T-helper 17 cell (primary cell): ENCODE measurements at regions not wholly inside any gene's neighbourhood (a gene's known extent, or its start where the extent isn't known, plus 50 kb on each side); places are given as distances from the start of the nearest gene placed in this dataset.
"Not testable (repeated sequence)": the region's sequence is repeated elsewhere in the genome, so short reads cannot be mapped to it uniquely, and the experiment has no call there.

Source experiments
- ATAC-seq: fragments of 150-1000 bp; cut with Tn5 transposase; 2 replicates; pipeline ENCODE4 v1.10.0; 2021; ENCODE audit warnings: mild to moderate bottlenecking, moderate library complexity
- DNase-seq, 3 donors: peaks; one replicate each; pipeline versions ENCODE4 v3.0.0 to v3.0.0-alpha.2; 2020 to 2021
- H3K9me3 ChIP-seq: one replicate; pipeline ENCODE4 v1.7.0; 2013; ENCODE audit warnings: low read length, mild to moderate bottlenecking; ENCODE audit not compliant: control insufficient read depth, poor library complexity, severe bottlenecking
- H3K27ac Mint-ChIP-seq: one replicate; pipeline ENCODE4 v1.8.0; 2022; ENCODE audit warnings: mild to moderate bottlenecking, moderate library complexity, mixed read lengths
- H3K27me3 Mint-ChIP-seq: one replicate; pipeline ENCODE4 v1.8.0; 2022; ENCODE audit warnings: mixed read lengths
- H3K36me3 Mint-ChIP-seq: one replicate; pipeline ENCODE4 v1.8.0; 2022; ENCODE audit warnings: low read depth, mixed read lengths
- H3K4me1 Mint-ChIP-seq: one replicate; pipeline ENCODE4 v1.8.0; 2022; ENCODE audit warnings: mild to moderate bottlenecking, mixed read lengths
- H3K4me3 Mint-ChIP-seq: one replicate; pipeline ENCODE4 v1.8.0; 2022; ENCODE audit warnings: mild to moderate bottlenecking, moderate library complexity, mixed read lengths

DNA sequence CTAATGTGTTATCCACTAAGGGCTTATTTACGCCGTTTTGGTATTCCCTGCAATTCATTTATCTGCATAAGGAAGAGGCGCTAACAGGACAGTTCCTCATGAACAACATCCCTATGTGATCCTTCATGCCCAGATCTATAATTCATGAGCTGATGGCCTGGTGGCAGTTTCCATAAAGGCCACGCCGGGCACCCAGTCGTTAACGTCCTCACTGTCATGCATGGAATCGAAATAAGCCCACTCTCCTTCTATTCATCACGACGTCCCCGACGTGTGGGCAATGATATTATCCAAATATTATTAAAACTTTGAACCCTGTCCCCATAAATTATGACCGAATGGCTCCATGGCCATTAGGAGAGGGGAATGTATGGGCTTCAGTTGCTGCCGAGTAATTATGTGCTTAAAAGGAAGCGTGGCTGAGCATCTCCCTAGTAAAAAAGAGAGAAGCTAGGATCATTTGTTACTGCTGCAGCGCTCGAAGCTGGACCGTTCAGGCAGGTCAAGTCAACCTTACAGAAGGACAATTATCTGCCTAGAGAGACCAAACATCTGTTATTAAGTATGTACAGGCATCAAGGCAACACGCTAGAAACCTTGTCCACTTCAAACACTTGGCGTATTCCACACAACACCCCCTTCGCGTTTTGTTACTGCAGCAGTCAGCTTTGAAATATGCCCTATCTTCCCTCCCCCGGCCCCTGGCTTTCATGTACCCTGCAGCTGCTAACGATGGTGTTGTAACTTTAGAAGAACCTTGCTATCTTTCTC lies 94.0 kb upstream of the SALL1 start:
- Mint-ChIP-seq H3K27me3 (no peaks in the 10 kb centered on the region), H3K36me3 (no peaks in the 10 kb centered on the region), H3K4me3 (no peak overlapping the region), H3K4me1 (no peaks in the 10 kb centered on the region), H3K27ac (no peak overlapping the region)
- H3K9me3 ChIP-seq, result no peaks in the 10 kb centered on the region
- no peak for DNase-seq
- no peak for ATAC-seq

DNA sequence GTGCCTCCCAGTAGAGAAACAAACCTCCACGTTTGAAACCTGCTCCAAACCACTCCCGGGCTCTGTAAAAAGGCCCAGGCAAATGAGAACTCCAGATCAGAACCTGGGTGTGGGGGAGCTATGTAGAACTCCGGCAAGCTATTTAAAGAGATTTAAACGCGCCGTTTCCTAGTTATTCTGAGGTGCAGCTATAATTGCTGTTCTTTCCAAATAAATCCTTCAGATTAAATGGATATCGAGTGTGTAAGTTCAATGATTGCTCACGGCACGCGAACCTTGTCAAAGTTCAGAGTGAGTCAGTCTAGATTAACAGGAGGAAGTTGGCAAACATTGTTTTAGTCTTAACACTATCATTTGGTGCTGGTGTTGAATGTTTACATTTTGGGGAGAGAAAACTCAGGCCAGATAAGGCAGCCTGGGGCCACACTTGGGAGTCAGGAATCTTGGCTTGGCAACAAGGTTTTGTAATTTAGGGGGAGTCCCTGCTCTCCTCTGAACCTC lies 92.9 kb upstream of the SALL1 start:
- Mint-ChIP-seq H3K36me3 (no peaks in the 10 kb centered on the region), H3K4me1 (no peaks in the 10 kb centered on the region), H3K27ac (no peak overlapping the region), H3K27me3 (no peaks in the 10 kb centered on the region), H3K4me3 (no peak overlapping the region)
- no peaks in the 10 kb centered on the region for H3K9me3 ChIP-seq
- DNase-seq (no peak), ATAC-seq (no peak)

DNA sequence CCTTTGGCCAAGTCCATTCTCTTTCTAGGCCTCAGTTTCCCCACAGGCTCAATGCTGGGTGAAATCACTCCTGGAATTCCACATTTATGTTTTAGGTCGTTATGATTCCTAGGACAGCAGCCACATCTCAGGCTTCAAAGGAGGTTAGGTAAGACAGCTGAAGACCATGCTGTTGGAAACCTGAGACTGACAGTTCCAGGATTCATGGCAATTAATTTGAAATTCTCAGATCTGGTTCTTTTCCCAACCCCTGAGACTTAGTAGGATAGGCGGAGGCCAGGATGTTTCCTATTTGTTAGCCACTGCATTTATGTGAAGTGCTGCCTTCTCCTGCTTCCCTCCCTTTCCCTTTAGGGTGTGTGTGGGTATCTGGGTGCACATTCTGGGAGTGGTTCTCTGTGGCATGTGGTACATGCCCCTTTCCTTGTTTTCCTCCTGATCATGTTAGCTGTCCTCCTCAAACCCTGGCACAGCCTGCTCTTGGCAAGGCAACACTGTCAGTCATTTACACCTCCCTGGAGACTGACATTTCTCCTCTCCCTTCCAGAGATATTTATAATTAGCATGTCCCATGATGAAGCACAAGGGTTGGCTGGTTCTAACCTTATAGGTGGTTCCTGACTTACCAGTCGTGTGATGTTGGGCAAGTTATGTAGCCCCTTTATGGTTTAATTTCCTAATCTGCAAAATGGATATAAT lies 91.4 kb upstream of the SALL1 start:
- Mint-ChIP-seq H3K36me3 (no peaks in the 10 kb centered on the region), H3K4me1 (no peaks in the 10 kb centered on the region), H3K27ac (no peak overlapping the region), H3K4me3 (no peak overlapping the region), H3K27me3 (no peaks in the 10 kb centered on the region)
- no peaks in the 10 kb centered on the region for H3K9me3 ChIP-seq
- ATAC-seq (no peak), DNase-seq (no peak)

DNA sequence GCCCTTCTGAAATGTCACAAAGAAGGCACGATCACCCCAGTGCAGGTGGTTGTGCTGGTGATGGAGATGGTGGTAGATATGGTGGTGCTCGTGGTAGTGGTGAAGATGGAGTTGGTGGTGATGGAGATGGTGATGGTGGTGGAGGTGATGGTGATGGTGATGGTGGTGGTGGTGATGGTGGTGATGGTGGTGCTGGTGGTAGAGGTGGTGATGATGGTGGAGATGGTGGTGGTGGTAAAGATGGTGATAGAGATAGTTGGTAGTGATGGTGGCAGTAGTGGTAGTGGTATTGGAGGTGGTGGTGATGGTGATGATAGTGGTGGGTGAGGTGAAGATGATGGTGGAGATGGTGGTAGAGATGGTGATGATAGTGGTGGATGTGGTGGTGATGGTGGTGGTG lies 88.1 kb upstream of the SALL1 start:
- no peaks in the 10 kb centered on the region for H3K9me3 ChIP-seq
- Mint-ChIP-seq H3K27me3 (no peaks in the 10 kb centered on the region), H3K36me3 (no peaks in the 10 kb centered on the region), H3K4me3 (no peak overlapping the region), H3K4me1 (no peaks in the 10 kb centered on the region), H3K27ac (no peak overlapping the region)
- DNase-seq, result no peak
- ATAC-seq, result no peak

DNA sequence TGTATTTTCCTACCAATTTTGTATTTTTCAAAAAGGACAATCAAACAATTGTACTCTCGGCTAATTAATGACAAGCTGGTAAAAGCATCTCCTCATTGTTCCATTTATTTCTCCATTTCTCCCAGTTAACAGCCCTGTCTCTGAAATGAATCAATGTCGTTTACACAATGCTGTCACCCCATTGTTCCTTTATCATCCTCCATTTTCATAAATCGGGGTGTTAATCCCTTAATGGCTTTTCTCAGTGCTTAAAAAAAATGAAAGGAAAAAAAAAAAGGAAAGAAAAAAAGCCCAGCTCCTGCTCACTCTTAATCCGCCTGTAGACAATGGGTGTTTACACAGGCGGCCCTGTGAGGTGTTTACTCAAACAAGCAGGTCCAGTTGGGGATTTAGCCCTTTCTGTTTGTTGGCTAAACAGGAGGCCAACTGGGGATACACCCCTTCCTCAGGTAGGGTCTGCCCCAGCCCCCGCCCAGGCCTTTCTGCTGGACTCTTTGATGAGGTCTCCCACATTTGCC lies 86.8 kb upstream of the SALL1 start:
- no peaks in the 10 kb centered on the region for H3K27me3 Mint-ChIP-seq

DNA sequence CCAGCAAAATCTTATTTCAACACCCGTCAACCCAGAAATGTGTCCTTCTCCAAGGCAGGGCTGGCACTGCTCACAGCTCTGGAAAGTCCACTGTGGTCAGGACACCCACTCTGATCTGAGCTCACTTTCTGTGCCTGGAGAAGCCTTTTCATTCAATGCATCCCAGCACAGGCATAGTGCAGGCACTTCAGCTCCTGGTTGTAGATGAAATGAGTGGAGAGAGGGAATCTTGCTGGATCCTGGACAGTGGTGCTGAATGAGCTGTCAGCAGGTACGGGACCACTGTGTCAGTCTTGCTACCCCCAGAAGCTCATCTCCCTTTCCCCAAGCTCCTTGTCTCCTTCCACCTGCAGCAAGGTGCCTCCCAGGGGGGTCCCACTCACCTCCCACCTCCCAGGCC lies 86.1 kb upstream of the SALL1 start:
- Mint-ChIP-seq H3K4me3 (no peak overlapping the region), H3K27ac (no peak overlapping the region), H3K36me3 (no peaks in the 10 kb centered on the region), H3K27me3 (no peaks in the 10 kb centered on the region), H3K4me1 (no peaks in the 10 kb centered on the region)
- ATAC-seq, result no peak
- H3K9me3 ChIP-seq, result no peaks in the 10 kb centered on the region
- DNase-seq, result no peak

More for the DNA sequence above, 86.8 kb upstream of the SALL1 start:
- no peaks in the 10 kb centered on the region for H3K9me3 ChIP-seq
- Mint-ChIP-seq H3K4me1 (no peaks in the 10 kb centered on the region), H3K27ac (no peak overlapping the region), H3K4me3 (no peak overlapping the region), H3K36me3 (no peaks in the 10 kb centered on the region)
- ATAC-seq, result no peak
- DNase-seq, result no peak

DNA sequence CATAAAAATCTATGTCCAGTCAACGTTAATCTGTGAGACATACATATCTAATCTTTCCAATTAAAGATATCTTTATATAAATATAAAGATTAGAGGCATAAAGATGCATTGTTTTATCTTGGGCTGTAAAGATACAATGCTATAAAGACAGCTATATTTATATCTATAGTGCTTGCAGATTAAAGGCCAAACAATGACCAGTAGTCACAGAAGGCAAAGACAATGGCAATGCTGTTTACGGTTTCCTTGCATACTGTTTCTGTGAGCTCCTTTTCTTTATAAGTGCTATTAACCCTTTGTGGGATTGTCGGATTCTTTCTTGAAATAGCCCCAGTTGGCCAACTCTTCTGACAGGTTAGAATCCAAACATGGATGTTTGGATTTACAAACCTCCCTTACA lies 85.5 kb upstream of the SALL1 start:
- Mint-ChIP-seq H3K27me3 (no peaks in the 10 kb centered on the region), H3K4me3 (no peak overlapping the region), H3K4me1 (no peaks in the 10 kb centered on the region), H3K36me3 (no peaks in the 10 kb centered on the region), H3K27ac (no peak overlapping the region)
- H3K9me3 ChIP-seq, result no peaks in the 10 kb centered on the region
- DNase-seq (no peak), ATAC-seq (no peak)

DNA sequence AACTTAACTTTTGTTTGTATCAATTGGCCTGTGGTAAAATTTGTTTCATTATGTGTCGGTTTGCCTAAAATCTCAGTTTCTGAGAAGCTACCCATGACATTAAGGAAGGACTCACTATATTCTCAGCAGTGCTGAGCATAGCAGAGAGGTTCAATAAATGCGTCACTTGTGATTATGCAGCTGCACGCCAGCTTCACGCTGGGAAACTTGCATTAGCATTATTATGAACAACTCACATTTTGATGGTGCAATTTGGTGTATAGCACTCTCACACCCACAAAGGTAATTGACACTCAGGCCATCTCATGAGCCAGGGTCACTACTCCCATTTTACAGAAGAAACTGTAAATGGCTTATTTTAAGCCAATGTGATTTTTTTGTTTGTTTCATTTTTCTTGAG lies 80.6 kb upstream of the SALL1 start:
- H3K4me1 Mint-ChIP-seq, result no peaks in the 10 kb centered on the region
- no peak overlapping the region for H3K27ac Mint-ChIP-seq

DNA sequence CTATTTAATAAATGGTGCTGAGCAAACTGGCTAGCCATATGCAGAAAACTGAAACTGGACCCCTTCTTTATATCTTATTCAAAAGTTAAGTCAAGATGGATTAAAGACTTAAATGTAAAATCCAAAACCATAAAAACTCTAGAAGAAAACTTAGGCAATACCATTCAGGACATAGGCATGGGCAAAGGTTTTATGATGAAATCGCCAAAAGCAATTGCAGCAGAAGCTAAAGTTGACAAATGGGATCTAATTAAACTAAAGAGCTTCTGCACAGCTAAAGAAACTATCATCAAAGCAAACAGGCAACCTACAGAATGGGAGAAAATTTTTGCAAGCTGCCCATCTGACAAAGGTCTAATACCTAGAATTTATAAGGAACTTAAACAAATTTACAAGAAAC lies 79.0 kb upstream of the SALL1 start:
- not testable (repeated sequence) for H3K4me1 Mint-ChIP-seq, ATAC-seq, H3K9me3 ChIP-seq, H3K27ac Mint-ChIP-seq, H3K27me3 Mint-ChIP-seq, H3K36me3 Mint-ChIP-seq, DNase-seq, H3K4me3 Mint-ChIP-seq

More for the DNA sequence above, 80.6 kb upstream of the SALL1 start:
- H3K9me3 ChIP-seq, result no peaks in the 10 kb centered on the region
- DNase-seq (no peak), ATAC-seq (no peak)
- Mint-ChIP-seq H3K4me3 (no peak overlapping the region), H3K27me3 (no peaks in the 10 kb centered on the region), H3K36me3 (no peaks in the 10 kb centered on the region)

DNA sequence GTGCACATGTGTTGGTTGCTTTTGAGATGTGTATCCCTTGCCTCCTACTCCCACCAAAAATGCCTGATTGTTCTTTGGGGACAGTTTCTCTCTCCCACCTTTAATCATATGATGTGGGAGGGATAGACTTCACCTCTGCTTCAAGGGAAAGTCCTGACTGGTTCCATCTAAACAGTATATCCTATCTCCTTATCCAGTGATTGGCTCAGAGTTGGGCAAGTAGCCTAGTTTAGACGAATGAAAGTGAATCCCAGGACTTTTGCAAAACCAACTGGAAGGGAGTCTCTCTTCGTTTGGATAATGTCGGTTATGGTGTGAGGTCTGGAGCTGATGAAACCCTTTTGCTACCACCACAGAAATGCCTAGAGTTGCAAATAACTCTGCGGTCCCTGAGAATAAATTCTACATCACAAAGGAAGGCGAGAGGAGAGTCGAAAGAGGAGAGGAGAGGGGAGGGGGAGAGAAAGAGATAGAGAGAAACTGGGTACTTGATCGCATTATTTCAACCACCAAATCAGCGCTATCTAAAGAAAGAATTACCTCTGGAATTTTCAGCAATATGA lies 77.1 kb upstream of the SALL1 start:
- H3K9me3 ChIP-seq, result no peaks in the 10 kb centered on the region
- no peak for DNase-seq
- no peak overlapping the region for H3K4me3 Mint-ChIP-seq
- ATAC-seq, result no peak
- no peaks in the 10 kb centered on the region for H3K27me3 Mint-ChIP-seq
- H3K27ac Mint-ChIP-seq, result no peak overlapping the region
- no peaks in the 10 kb centered on the region for H3K4me1 Mint-ChIP-seq
- H3K36me3 Mint-ChIP-seq, result no peaks in the 10 kb centered on the region

DNA sequence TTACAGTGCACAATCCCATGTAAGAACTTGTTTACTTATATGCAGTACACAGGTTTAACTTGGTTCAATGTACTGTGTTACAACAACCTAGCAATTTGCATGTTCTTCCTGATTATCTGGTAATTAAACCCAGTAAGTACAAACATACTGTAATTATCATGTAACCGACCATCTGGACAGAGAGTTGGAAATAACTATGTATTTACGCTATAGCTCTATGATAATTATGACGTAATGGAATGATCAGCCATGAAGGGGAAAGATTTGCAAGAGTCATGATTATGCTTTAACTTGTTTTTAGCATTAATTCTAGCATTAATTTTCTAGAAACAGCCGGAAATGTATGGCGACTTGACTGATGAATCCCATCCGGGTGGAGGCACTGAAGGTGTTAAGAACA lies 74.8 kb upstream of the SALL1 start:
- Mint-ChIP-seq H3K36me3 (no peaks in the 10 kb centered on the region), H3K4me1 (no peaks in the 10 kb centered on the region), H3K27ac (no peak overlapping the region), H3K27me3 (no peaks in the 10 kb centered on the region), H3K4me3 (no peak overlapping the region)
- DNase-seq, result no peak
- no peaks in the 10 kb centered on the region for H3K9me3 ChIP-seq
- ATAC-seq, result no peak

DNA sequence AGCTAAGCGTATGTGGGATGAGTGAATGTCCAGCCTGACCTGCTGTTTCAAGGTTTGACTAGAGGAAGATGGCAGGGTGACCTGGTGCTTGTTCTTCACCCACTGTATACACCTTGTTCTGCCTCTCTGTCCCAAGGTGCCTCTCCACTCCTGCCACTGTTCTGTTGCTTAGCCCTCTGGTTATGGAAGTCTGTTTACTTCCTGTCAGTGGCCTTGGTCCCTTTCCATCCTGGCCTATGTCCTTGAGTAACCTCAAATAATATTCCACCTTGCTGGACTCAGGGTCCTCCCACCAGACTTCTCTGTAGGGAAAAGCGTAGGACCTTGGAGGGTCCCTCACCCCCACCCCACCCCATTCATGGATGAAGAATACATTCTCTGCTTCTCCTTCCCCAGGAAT lies 73.2 kb upstream of the SALL1 start:
- no peaks in the 10 kb centered on the region for H3K4me1 Mint-ChIP-seq
- DNase-seq, result no peak

DNA sequence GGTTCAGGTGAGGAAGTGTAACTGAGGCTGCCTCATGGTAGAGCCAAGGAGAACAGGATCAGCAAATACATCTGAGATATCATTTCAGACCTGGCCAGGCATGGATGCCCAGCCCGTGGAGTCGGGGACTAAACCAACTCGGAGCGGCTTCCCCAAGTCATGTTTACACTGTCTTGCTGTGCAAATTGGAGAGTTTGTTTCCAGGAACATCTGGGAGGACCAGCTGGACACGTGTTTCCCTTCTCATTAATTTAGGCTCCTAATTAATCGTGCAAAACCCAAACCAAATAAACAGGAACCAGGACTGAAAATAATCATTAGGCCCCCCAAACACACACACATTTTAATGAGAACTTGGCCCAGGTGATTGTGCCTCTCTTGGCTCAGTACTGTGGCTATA lies 70.9 kb upstream of the SALL1 start:
- DNase-seq (no peak), ATAC-seq (no peak)
- H3K9me3 ChIP-seq, result no peaks in the 10 kb centered on the region
- Mint-ChIP-seq H3K27ac (no peak overlapping the region), H3K4me3 (no peak overlapping the region), H3K36me3 (no peaks in the 10 kb centered on the region), H3K4me1 (no peaks in the 10 kb centered on the region), H3K27me3 (no peaks in the 10 kb centered on the region)

More for the DNA sequence above, 73.2 kb upstream of the SALL1 start:
- no peaks in the 10 kb centered on the region for H3K36me3 Mint-ChIP-seq
- no peaks in the 10 kb centered on the region for H3K9me3 ChIP-seq
- H3K27me3 Mint-ChIP-seq, result no peaks in the 10 kb centered on the region
- no peak overlapping the region for H3K27ac Mint-ChIP-seq
- no peak for ATAC-seq
- no peak overlapping the region for H3K4me3 Mint-ChIP-seq
